ENCODE measurements at regions not wholly inside any gene's neighbourhood (a gene's known extent, or its start where the extent isn't known, plus 50 kb on each side); places are given as distances from the start of the nearest gene placed in this dataset.
A peak's percentile ranks its signal among the peaks of the same experiment; 100 is the strongest.

DNA sequence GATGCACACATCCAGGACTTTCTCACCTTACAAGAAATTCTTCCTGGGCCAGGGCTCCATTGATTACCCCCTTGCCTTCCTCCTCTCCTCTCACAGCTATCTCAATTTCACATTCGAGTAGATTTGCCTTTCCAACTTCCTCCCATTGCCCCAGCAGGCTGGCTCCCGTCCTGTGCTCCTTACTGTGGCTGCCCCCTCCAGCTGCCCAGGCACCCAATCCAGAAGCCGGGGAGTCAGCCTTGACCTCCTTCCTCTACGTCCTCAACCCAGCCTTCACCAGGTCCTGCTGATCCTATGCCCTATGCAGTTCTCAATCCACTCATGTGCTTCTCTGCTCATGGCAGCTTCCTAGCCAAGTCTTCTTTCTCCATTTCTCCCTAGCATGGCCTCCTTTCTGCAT lies 85.7 kb upstream of the GPR26 start:
- Mint-ChIP-seq H3K4me3 (no peak overlapping the region), H3K4me1 (no peaks in the 10 kb centered on the region), H3K27ac (no peak overlapping the region), H3K9me3 (no peaks in the 10 kb centered on the region), H3K36me3 (no peaks in the 10 kb centered on the region), H3K27me3 (ENCODE audit: insufficient read depth, low read depth) (peaks cover 21% of the 10 kb centered on the region)
- H4K20me1 ChIP-seq (ENCODE audit: low read depth) = no peaks in the 10 kb centered on the region
- no peaks in the 10 kb centered on the region for H3K4me1 ChIP-seq
- H3K36me3 ChIP-seq = no peaks in the 10 kb centered on the region
- H3K4me2 ChIP-seq = no peak overlapping the region
- DNase-seq (ENCODE audit: low spot score) = no peak
- no peaks in the 10 kb centered on the region for H3K9me3 ChIP-seq (ENCODE audit: low read depth)
- peaks cover 23% of the 10 kb centered on the region for H3K27me3 ChIP-seq
- no peaks in the 10 kb centered on the region for H3F3A ChIP-seq (ENCODE audit: low read depth)
- H3K4me3 ChIP-seq = no peak overlapping the region
- TF ChIP-seq EZH2 (IDR thresholded peaks at IDR 0.05) (no peak), EZH2phosphoT487 (IDR thresholded peaks at IDR 0.05) (no peak)
- TF ChIP-seq, protein P1, sequence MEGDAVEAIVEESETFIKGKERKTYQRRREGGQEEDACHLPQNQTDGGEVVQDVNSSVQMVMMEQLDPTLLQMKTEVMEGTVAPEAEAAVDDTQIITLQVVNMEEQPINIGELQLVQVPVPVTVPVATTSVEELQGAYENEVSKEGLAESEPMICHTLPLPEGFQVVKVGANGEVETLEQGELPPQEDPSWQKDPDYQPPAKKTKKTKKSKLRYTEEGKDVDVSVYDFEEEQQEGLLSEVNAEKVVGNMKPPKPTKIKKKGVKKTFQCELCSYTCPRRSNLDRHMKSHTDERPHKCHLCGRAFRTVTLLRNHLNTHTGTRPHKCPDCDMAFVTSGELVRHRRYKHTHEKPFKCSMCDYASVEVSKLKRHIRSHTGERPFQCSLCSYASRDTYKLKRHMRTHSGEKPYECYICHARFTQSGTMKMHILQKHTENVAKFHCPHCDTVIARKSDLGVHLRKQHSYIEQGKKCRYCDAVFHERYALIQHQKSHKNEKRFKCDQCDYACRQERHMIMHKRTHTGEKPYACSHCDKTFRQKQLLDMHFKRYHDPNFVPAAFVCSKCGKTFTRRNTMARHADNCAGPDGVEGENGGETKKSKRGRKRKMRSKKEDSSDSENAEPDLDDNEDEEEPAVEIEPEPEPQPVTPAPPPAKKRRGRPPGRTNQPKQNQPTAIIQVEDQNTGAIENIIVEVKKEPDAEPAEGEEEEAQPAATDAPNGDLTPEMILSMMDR (IDR thresholded peaks at IDR 0.05) = no peak
- H3K79me2 ChIP-seq (ENCODE audit: low read depth) = no peaks in the 10 kb centered on the region
- H3K27ac ChIP-seq = no peak overlapping the region
- H3K9ac ChIP-seq = no peak overlapping the region
- no peak overlapping the region for H2AFZ ChIP-seq (replicated peaks)

DNA sequence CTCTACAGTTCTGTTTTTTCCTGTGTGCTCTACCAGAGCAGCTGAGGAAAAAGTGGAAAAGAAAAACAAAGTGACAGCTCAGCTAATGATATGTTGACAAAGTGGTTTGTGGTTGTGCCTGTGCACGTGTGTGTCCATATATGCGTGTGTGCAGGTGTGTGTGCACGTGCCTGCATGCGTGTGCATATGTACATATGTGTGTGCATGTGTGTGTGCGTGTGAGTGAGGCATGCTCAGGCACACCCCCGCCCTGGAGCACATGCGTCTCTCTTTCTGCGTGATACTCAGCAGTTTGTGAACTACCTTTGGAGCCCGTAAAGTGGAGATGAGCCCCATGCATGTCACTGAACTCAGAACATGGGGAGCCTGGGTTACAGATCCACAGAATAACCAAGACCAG lies 84.5 kb upstream of the GPR26 start:
- H3K9me3 ChIP-seq (ENCODE audit: low read depth) = no peaks in the 10 kb centered on the region
- H3K36me3 ChIP-seq = no peaks in the 10 kb centered on the region
- no peak overlapping the region for H3K27ac ChIP-seq
- no peak overlapping the region for H3K9ac ChIP-seq
- H3F3A ChIP-seq (ENCODE audit: low read depth) = no peaks in the 10 kb centered on the region
- no peak overlapping the region for H3K4me3 Mint-ChIP-seq
- no peaks in the 10 kb centered on the region for H3K79me2 ChIP-seq (ENCODE audit: low read depth)
- no peaks in the 10 kb centered on the region for H3K9me3 Mint-ChIP-seq
- peaks cover 23% of the 10 kb centered on the region for H3K27me3 ChIP-seq
- H3K4me1 ChIP-seq = no peaks in the 10 kb centered on the region
- H3K4me3 ChIP-seq = no peak overlapping the region
- H3K27ac Mint-ChIP-seq = no peak overlapping the region
- no peaks in the 10 kb centered on the region for H3K4me1 Mint-ChIP-seq
- H3K4me2 ChIP-seq = no peak overlapping the region
- TF ChIP-seq EZH2 (IDR thresholded peaks at IDR 0.05) (no peak), EZH2phosphoT487 (IDR thresholded peaks at IDR 0.05) (no peak)
- TF ChIP-seq, protein P1 (IDR thresholded peaks at IDR 0.05) = no peak
- no peak overlapping the region for H2AFZ ChIP-seq (replicated peaks)
- H4K20me1 ChIP-seq (ENCODE audit: low read depth) = no peaks in the 10 kb centered on the region
- H3K27me3 Mint-ChIP-seq (ENCODE audit: insufficient read depth, low read depth) = peaks cover 19% of the 10 kb centered on the region
- no peaks in the 10 kb centered on the region for H3K36me3 Mint-ChIP-seq
- DNase-seq (ENCODE audit: low spot score) = no peak

GRCh38 chr10:123582084-123582989 lies 83.8 kb upstream of the GPR26 start:
- Histone ChIP-seq H3K4me2 (no peak overlapping the region), H3K9me3 (ENCODE audit: low read depth) (no peaks in the 10 kb centered on the region), H3K4me3 (no peak overlapping the region), H3K9ac (no peak overlapping the region), H3K27me3 (peaks cover 23% of the 10 kb centered on the region), H3K4me1 (no peaks in the 10 kb centered on the region), H3F3A (ENCODE audit: low read depth) (no peaks in the 10 kb centered on the region), H2AFZ (replicated peaks) (no peak overlapping the region), H3K36me3 (no peaks in the 10 kb centered on the region), H3K79me2 (ENCODE audit: low read depth) (no peaks in the 10 kb centered on the region), H3K27ac (no peak overlapping the region), H4K20me1 (ENCODE audit: low read depth) (no peaks in the 10 kb centered on the region)
- no peaks in the 10 kb centered on the region for H3K36me3 Mint-ChIP-seq
- DNase-seq (ENCODE audit: low spot score) = peak; percentile 89
- H3K4me3 Mint-ChIP-seq = no peak overlapping the region
- no peaks in the 10 kb centered on the region for H3K9me3 Mint-ChIP-seq
- TF ChIP-seq, protein P1 (IDR thresholded peaks at IDR 0.05) = peak; percentile 93
- TF ChIP-seq EZH2 (IDR thresholded peaks at IDR 0.05) = no peak
- no peak for TF ChIP-seq EZH2phosphoT487 (IDR thresholded peaks at IDR 0.05)
- H3K27ac Mint-ChIP-seq = no peak overlapping the region
- H3K27me3 Mint-ChIP-seq (ENCODE audit: insufficient read depth, low read depth) = peaks cover 18% of the 10 kb centered on the region
- no peaks in the 10 kb centered on the region for H3K4me1 Mint-ChIP-seq

Data from neural progenitor cell (in vitro differentiated cells).